ENCODE measurements at regions not wholly inside any gene's neighbourhood (a gene's known extent, or its start where the extent isn't known, plus 50 kb on each side); places are given as distances from the start of the nearest gene placed in this dataset.

DNA sequence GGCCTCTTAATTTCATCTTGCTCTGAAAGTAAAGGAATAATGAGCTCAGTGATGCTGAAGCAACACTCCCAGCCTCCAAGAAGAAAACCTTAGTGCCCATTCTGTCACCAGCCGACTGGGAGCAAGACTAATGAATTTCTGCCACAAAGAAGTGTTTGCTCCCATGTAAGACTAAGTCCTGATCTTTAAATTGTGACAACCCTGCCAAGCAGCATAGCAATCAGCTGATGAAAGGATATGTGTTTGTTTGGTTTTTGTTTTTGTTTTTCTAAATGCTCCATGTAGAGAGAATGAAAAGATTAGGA, 113.7 kb upstream of the PALMD start:
- TF ChIP-seq, protein P1, sequence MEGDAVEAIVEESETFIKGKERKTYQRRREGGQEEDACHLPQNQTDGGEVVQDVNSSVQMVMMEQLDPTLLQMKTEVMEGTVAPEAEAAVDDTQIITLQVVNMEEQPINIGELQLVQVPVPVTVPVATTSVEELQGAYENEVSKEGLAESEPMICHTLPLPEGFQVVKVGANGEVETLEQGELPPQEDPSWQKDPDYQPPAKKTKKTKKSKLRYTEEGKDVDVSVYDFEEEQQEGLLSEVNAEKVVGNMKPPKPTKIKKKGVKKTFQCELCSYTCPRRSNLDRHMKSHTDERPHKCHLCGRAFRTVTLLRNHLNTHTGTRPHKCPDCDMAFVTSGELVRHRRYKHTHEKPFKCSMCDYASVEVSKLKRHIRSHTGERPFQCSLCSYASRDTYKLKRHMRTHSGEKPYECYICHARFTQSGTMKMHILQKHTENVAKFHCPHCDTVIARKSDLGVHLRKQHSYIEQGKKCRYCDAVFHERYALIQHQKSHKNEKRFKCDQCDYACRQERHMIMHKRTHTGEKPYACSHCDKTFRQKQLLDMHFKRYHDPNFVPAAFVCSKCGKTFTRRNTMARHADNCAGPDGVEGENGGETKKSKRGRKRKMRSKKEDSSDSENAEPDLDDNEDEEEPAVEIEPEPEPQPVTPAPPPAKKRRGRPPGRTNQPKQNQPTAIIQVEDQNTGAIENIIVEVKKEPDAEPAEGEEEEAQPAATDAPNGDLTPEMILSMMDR (IDR thresholded peaks at IDR 0.05; ENCODE audit: low read depth, low read length), result no peak
- H3K4me3 ChIP-seq (ENCODE audit: low read depth, low read length), result no peak overlapping the region

DNA sequence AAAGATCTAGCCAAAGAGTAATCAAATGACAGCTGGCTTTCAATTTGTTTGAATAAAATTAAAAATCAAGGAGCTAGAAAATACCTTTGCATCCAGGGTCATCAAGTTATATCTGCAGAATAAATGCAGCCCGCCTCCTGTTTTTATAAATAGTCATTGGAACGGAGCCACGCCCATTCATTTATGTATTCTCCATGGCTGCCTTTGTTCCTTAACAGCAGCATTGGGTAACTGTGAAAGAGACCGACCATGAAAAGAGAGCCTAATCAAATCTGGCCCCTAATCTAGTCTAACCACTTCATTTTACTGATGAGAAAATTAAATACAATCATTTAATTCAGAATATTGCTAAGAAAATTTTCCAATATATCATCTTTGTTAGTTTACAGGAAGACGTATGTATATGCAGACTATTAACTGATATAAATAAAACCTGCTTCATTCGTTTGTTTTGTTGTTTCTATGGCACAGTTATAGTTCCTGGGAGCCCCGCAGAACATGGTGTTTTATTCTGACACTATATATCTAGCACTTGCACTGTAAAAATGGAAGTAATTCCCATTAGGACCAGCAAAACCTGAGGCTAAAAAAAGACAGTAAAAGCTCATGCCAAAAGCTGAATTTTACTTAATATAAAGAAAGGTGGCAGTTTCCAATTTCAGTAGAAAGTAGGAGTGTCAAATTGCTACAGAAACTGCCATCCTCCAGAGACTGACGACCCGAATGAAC, 111.8 kb upstream of the PALMD start:
- no peak overlapping the region for H3K4me3 ChIP-seq (ENCODE audit: low read depth, low read length)
- TF ChIP-seq, protein P1 (IDR thresholded peaks at IDR 0.05; ENCODE audit: low read depth, low read length), result no peak

DNA sequence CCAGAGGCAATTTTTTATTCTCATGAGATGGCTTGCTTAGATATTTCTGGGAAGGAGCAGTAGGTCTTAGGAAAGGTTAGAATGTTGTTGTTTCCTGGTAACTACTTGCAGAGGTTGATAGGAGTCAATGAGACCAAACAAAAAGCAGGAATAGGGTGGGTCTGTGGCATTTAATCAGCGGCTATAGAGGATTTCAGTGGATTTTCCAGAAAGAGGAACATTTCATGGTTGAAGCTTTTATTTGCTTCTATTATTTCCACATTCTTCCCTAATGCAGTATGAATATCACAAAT, 111.3 kb upstream of the PALMD start:
- no peak overlapping the region for H3K4me3 ChIP-seq (ENCODE audit: low read depth, low read length)
- TF ChIP-seq, protein P1 (IDR thresholded peaks at IDR 0.05; ENCODE audit: low read depth, low read length), result no peak

DNA sequence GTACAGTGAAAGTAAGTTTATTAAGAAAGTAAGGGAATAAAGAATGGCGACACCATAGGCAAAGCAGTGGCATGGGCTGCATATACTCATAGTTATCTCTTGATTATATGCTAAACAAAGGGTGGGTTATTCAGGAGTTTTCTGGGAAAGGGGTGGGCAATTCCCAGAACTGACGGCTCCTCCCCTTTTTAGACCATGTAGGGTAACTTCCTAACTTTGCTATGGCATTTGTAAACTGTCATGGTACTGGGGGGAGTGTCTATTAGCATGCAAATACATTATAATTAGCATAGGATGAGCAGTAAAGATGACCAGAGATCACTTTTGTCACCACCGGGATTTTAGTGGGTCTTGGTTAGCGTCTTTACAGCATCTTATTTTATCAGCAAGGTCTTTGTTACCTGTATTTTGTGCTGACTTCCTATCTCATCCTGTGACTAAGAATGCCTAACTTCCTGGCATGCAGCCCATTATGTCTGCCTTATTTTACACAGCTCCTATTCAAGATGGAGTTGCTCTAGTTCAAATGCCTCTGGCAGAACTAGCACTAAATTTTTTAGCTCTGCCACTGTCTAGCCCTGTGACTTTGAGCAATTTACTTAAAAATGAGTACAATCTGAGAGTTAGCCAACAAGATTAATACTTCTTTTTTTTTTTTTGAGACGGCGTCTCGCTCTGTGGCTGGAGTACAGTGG, 110.3 kb upstream of the PALMD start:
- H3K4me3 ChIP-seq (ENCODE audit: low read depth, low read length), result no peak overlapping the region
- TF ChIP-seq, protein P1 (IDR thresholded peaks at IDR 0.05; ENCODE audit: low read depth, low read length), result no peak

DNA sequence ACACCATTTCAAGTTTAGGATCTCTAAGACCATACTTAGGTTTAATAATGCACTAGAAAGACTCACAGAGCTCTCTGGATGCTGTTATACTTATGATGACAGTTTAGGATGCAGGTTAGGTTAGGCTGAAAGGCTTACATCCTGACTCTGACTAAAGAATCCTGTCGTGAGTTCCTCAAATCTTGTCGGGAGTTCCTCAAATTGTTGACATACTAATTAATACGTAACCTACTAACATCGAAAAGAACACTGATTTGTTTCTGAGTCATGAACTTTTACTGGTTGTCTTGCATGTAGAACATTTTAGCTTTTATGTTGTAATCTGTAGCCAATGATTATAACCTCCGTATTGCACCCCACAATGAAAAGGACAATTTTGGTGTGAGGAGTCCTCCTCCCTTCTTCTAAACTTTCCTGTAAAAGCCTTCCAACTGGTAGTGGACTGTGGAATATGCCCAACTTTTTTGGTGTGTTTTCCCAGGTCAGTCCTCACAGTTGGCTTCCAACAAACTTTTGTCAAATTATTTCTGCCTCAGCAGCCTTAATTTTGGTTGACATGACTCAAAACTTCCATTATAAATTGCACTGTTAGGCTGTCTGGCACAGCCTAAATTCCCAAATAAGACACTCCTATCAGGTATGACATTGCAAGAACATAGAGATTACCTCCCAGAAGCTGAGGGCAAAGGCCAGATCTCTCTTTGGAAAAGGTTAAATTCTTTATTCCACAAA, 107.9 kb upstream of the PALMD start:
- H3K4me3 ChIP-seq (ENCODE audit: low read depth, low read length), result no peak overlapping the region
- TF ChIP-seq, protein P1 (IDR thresholded peaks at IDR 0.05; ENCODE audit: low read depth, low read length), result no peak

DNA sequence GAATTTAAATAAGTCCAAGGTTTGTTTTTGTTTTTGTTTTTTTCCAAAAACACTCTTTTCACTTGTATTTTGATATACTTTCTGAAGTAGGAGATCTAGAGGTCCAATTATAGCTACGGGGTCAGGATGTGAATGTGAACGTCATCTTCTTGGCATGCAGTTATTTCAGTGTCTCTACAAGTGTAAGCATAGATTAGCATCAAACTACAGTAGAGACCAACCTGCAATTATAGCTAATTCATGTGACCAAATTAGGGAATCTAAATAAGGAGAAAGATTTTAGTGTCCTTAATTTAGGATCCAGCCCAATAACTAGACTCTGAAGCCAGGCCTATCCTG, 107.3 kb upstream of the PALMD start:
- TF ChIP-seq, protein P1 (IDR thresholded peaks at IDR 0.05; ENCODE audit: low read depth, low read length), result no peak
- no peak overlapping the region for H3K4me3 ChIP-seq (ENCODE audit: low read depth, low read length)

DNA sequence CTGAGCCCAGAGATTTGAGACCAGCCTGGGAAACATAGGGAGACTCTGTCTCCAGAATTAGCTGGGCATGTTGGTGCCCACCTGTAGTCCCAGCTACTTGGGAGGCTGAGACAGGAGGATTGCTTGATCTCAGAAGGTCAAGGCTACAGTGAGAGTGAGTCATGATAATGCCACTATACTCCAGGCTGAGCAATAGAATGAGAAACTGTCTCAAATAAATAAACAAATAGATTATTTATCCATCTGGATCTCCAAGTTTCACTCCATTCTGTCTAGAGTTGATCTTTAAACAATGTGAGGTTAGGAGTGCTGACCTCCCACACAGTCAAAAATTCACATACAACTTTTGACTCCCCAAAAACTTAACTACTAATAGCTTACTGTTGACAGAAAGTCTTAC, 106.8 kb upstream of the PALMD start:
- TF ChIP-seq, protein P1 (IDR thresholded peaks at IDR 0.05; ENCODE audit: low read depth, low read length), result no peak

More for the DNA sequence above, 106.8 kb upstream of the PALMD start:
- H3K4me3 ChIP-seq (ENCODE audit: low read depth, low read length), result no peak overlapping the region
